NT2/D1 (cell line): ENCODE measurements at regions not wholly inside any gene's neighbourhood (a gene's known extent, or its start where the extent isn't known, plus 50 kb on each side); places are given as distances from the start of the nearest gene placed in this dataset.

Source experiments
- DNase-seq: peaks from one replicate; pipeline ENCODE4 v3.0.0-alpha.2; 2011; ENCODE audit warnings: low read depth, low spot score
- H3K27me3 ChIP-seq: 2 replicates; pipeline ENCODE4 v1.6.0; 2011; ENCODE audit warnings: mild to moderate bottlenecking; ENCODE audit not compliant: insufficient read length, insufficient read depth
- H3K36me3 ChIP-seq: 2 replicates; pipeline ENCODE4 v1.6.1; 2011; ENCODE audit warnings: mild to moderate bottlenecking, low read length, mixed read lengths; ENCODE audit not compliant: insufficient read depth, insufficient read length
- H3K4me1 ChIP-seq: 2 replicates; pipeline ENCODE4 v1.5.1; 2011; ENCODE audit not compliant: insufficient read depth, insufficient read length
- H3K4me3 ChIP-seq: 2 replicates; pipeline ENCODE4 v1.5.1; 2011; ENCODE audit warnings: low read depth; ENCODE audit not compliant: insufficient read length
- H3K9ac ChIP-seq: 2 replicates; pipeline ENCODE4 v1.6.0; 2011; ENCODE audit warnings: low read depth; ENCODE audit not compliant: insufficient read length
- H3K9me3 ChIP-seq: 2 replicates; pipeline ENCODE4 v1.5.1; 2011; ENCODE audit warnings: mild to moderate bottlenecking, low read length; ENCODE audit not compliant: insufficient read depth
- SUZ12 ChIP-seq: IDR thresholded peaks from 2 replicates; pipeline ENCODE4 v1.6.1; 2011; ENCODE audit not compliant: insufficient read length, insufficient read depth; ENCODE audit errors: extremely low read depth
- YY1 ChIP-seq: IDR thresholded peaks from 2 replicates; pipeline ENCODE4 v1.6.1; 2011; ENCODE audit not compliant: insufficient read length, insufficient read depth
- ZNF274 ChIP-seq: IDR thresholded peaks from 2 replicates; pipeline ENCODE4 v1.6.1; 2011; ENCODE audit warnings: mild to moderate bottlenecking, low read depth, low read length

DNA sequence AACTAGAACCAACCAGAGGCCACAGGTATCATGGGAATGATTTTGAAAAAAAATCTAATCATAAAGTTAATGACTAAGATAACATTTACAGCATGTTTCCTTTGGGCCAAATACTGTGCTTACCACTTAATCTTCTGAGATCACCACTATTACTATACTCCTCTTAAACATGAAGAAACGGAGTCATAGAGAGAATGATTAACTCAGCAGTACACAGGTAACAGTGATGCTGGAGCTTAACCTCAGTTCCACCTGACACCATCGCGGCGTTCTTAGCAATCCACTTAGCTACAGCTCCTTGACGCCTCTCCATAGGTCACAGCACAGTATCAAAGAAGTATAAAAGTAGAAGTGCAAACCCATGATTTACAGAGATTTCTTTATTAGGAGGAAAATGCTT lies 592.6 kb upstream of the SLIT2 start:
- no peak overlapping the region for H3K4me3 ChIP-seq
- no peaks in the 10 kb centered on the region for H3K36me3 ChIP-seq
- H3K4me1 ChIP-seq, result no peaks in the 10 kb centered on the region
- TF ChIP-seq SUZ12 (no peak), ZNF274 (no peak)
- H3K27me3 ChIP-seq, result no peaks in the 10 kb centered on the region
- H3K9me3 ChIP-seq, result no peaks in the 10 kb centered on the region
- H3K9ac ChIP-seq, result no peak overlapping the region
- no peak for DNase-seq

DNA sequence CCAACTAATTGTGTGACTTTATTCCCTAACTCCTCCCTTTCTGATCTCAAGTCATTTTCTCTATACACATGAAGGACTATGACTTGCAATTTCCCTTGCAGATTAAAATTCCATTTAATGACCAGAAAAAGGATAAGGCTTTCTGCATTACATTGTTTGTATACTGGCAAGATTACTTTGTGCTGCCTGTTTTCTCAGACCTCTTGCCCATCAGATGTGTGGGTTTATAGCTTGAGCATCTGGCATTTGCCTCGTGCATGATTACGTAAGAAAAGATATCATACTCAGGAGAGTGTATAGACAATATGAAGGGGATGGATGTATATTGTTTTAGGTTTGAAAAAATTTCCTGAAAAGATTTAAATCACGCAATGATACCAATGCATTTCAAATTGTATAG lies 593.8 kb upstream of the SLIT2 start:
- no peak overlapping the region for H3K9ac ChIP-seq

DNA sequence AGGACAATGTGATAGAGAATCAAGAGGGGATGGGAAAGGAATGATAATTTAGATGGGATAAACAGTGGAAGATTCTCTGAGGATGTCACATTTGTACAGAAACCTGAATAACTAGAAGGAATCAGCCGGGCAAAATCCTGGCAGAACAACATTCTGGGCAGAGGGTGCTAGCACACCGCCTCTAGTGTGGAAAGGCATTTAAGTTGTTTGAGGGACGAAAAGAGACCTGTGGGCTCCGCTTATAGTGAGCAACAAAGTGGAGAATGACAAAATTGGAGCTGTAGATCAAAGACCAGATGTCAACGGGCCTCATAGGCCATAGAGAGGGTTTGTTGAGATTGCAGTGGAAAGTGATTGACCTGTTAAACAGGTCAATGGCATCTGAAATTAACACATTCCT lies 596.0 kb upstream of the SLIT2 start:
- Histone ChIP-seq H3K4me1 (no peaks in the 10 kb centered on the region), H3K9ac (no peak overlapping the region), H3K36me3 (no peaks in the 10 kb centered on the region), H3K4me3 (no peak overlapping the region), H3K9me3 (no peaks in the 10 kb centered on the region), H3K27me3 (no peaks in the 10 kb centered on the region)
- DNase-seq, result no peak
- TF ChIP-seq SUZ12 (no peak), ZNF274 (no peak)

More for the DNA sequence above, 593.8 kb upstream of the SLIT2 start:
- Histone ChIP-seq H3K27me3 (no peaks in the 10 kb centered on the region), H3K4me3 (no peak overlapping the region), H3K36me3 (no peaks in the 10 kb centered on the region), H3K9me3 (no peaks in the 10 kb centered on the region), H3K4me1 (no peaks in the 10 kb centered on the region)
- DNase-seq, result no peak
- TF ChIP-seq ZNF274 (no peak), SUZ12 (no peak), YY1 (no peak)

DNA sequence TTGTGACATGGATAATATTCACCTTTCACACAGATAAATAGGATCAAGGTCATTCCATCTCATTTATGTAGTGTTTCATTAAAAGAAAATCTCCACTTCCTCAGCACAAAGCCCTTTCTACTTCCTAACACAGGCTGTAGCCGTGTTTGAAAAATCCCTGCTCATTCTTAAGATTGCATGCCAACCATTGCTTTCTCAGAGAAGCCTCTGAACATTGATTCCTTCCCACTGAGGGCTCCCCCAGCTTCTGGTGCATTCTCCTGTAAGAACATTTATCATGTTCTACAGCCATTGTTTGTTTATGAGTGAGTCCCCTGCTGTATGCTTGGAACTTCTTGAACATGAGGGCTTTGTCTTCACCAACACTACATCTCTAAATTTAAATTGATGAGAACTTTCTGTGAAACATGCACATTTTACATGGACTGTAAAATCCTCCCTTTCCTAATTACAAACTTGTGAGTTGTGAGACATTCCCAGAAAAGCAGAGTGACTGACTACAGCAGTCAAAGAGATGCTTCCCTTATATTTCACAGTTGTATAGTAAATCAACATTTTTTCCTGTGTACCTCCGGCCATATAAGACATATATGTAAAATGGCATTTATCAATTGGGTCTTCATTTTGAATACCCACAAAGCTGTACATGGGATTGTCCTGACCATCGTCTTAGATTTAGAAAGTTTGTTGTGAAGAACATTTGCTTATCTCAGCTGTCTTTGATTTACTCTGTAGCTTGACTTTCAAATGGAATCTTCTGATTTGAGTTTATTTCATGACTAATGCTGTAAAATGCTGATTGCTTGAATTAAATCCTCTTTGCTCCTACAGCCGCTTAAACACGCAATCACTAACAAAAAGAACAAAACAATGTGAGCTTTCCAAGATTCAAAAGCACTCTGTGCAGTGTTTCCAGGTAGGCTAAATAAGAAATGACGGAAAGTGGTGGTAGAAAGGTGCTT lies 600.5 kb upstream of the SLIT2 start:
- no peak overlapping the region for H3K4me3 ChIP-seq
- H3K9ac ChIP-seq, result no peak overlapping the region
- no peaks in the 10 kb centered on the region for H3K27me3 ChIP-seq
- H3K9me3 ChIP-seq, result no peaks in the 10 kb centered on the region
- H3K36me3 ChIP-seq, result no peaks in the 10 kb centered on the region
- TF ChIP-seq YY1 (no peak), SUZ12 (no peak), ZNF274 (no peak)
- no peaks in the 10 kb centered on the region for H3K4me1 ChIP-seq
- no peak for DNase-seq

DNA sequence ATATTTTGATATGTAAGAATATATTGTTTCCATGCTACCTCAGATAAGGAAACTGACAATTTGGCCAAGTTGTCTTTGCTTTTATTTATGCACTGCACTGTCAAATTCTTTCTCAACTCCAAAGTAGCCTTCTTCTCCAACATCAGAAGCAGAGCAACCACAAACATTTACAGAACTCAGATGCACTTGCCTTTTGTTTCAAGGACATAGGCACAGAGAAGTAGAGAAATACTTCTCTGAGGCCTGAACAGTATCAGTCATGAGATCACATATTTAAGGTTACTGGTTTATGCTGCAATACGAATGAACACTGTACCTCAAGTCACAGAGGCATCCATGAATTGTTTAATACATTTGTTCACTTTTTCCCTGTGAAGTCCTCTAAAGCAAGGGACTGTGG lies 606.1 kb upstream of the SLIT2 start:
- no peaks in the 10 kb centered on the region for H3K36me3 ChIP-seq
- TF ChIP-seq ZNF274, result no peak
- H3K27me3 ChIP-seq, result no peaks in the 10 kb centered on the region
- no peak overlapping the region for H3K9ac ChIP-seq
- H3K4me1 ChIP-seq, result no peaks in the 10 kb centered on the region
- H3K4me3 ChIP-seq, result no peak overlapping the region
- DNase-seq, result no peak
- no peaks in the 10 kb centered on the region for H3K9me3 ChIP-seq

DNA sequence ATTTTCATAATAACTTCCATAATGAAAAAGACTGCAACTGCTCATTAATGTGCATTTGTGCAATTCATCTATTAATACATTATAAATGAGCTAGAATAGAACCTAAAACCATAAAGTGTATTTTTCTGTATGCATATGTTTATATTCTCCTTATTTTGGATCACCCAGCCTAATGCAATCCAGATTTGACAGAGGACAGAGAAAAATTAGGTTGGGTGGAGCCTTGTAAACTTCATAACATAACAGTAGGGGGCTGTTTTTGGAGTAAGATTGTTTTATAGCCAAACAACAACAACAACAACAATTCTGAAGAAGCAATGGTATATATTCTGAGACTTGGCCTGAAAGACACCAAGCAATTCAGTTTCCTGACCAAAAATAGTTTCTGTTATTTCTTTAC lies 615.3 kb upstream of the SLIT2 start:
- Histone ChIP-seq H3K4me3 (no peak overlapping the region), H3K36me3 (no peaks in the 10 kb centered on the region), H3K9me3 (peaks cover 14% of the 10 kb centered on the region; the same call in 1 of the 2 replicates), H3K9ac (no peak overlapping the region), H3K27me3 (no peaks in the 10 kb centered on the region), H3K4me1 (no peaks in the 10 kb centered on the region)
- no peak for DNase-seq
- TF ChIP-seq YY1, result no peak
- TF ChIP-seq SUZ12, result no peak
- no peak for TF ChIP-seq ZNF274

DNA sequence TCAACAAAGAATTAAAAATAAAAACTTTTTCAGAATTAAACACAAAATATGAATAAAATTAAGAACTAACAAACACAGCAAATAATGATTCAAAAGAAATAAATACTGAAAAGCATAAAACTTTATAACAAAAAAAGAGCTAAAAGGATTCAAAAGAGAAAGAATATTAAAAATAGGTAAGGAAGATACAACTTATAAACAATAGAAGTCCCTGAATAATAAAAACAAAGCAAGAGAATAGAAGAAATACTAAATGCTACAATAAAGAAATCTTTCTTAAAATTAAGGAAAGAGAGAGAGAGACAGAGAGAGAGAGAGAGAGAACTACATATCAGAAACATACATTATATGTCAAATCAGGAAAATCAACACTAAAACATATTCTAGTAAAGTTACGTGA lies 619.9 kb upstream of the SLIT2 start:
- Histone ChIP-seq H3K9ac (no peak overlapping the region), H3K9me3 (peaks cover 14% of the 10 kb centered on the region; the same call in 1 of the 2 replicates), H3K4me1 (no peaks in the 10 kb centered on the region), H3K27me3 (no peaks in the 10 kb centered on the region), H3K4me3 (no peak overlapping the region), H3K36me3 (no peaks in the 10 kb centered on the region)
- DNase-seq, result no peak
- TF ChIP-seq SUZ12 (no peak), YY1 (no peak), ZNF274 (no peak)

DNA sequence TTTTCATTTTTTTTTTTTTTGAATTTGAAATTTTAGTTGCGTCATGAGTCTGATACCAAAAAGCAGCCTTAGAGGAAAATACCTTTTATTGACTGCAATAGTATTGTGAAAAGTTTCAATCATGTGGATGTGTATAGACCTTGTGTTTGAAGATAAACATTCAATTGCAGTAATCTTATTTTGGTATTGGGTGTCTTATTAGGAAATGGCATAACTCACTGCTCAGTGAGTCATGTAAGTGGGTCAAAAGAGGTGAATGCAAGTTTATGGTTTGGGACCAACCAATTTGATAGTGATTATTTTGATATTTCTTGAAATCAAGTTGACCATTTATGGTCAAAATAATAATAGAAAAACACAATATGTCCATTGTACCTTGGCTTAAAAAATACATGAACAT lies 627.8 kb upstream of the SLIT2 start:
- no peaks in the 10 kb centered on the region for H3K27me3 ChIP-seq
- H3K9me3 ChIP-seq, result no peaks in the 10 kb centered on the region
- DNase-seq, result no peak
- H3K4me3 ChIP-seq, result no peak overlapping the region
- H3K9ac ChIP-seq, result no peak overlapping the region
- TF ChIP-seq YY1 (no peak), ZNF274 (no peak)
- H3K36me3 ChIP-seq, result no peaks in the 10 kb centered on the region
- no peaks in the 10 kb centered on the region for H3K4me1 ChIP-seq
